Activated gamma-delta T cell (primary cell): ENCODE measurements at regions not wholly inside any gene's neighbourhood (a gene's known extent, or its start where the extent isn't known, plus 50 kb on each side); places are given as distances from the start of the nearest gene placed in this dataset.
"Not testable (repeated sequence)": the region's sequence is repeated elsewhere in the genome, so short reads cannot be mapped to it uniquely, and the experiment has no call there.

Experiments used
- DNase-seq: peaks from one replicate; lab custom pipeline; 2025; lab: John Stamatoyannopoulos, UW

GRCh38 chr3:82165266-82165665 lies 403.8 kb upstream of the GBE1 start:
- no peak for DNase-seq

- DNase-seq: no peak
Observed at GRCh38 chr3:82163907-82164520, 402.6 kb upstream of the GBE1 start.

DNA sequence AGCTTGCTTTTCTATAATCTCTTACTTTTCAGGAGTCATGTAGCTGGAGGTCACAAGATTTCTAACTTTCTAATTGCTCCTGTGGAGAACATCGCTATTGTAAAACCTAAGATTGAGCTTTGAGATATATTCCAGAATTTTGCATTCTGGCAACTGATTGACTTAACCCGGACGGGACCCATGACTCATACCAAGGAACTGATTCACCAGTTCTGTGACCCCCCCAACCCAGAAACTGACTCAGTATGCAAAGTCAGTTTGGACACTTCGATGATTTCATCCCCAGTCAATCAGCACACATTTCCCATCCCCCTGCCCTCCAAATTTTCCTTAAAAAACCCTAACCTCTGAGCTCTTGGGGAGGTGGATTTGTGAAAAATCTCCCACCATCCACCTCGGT lies 396.5 kb upstream of the GBE1 start:
- no peak for DNase-seq

DNA sequence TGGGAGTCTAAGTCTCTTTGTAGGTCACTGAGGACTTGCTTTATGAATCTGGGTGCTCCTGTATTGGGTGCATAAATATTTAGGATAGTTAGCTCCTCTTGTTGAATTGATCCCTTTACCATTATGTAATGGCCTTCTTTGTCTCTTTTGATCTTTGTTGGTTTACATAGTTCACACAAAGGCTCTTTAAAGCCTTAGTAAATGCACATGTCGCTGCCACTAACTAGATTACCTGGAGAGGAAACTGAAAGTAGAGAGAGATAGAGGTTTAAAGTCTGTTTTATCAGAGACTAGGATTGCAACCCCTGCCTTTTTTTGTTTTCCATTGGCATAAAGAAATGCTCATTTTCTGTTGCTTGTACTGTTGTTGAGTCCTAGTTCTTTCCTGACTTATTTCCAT lies 392.4 kb upstream of the GBE1 start:
- DNase-seq: not testable (repeated sequence)

GRCh38 chr3:82145742-82146141 lies 384.3 kb upstream of the GBE1 start:
- no peak for DNase-seq

GRCh38 chr3:82144811-82145210 lies 383.4 kb upstream of the GBE1 start:
- no peak for DNase-seq

GRCh38 chr3:82143661-82144412 lies 382.4 kb upstream of the GBE1 start:
- DNase-seq: no peak

- no peak for DNase-seq
Observed at GRCh38 chr3:82141592-82141991, 380.1 kb upstream of the GBE1 start.

DNA sequence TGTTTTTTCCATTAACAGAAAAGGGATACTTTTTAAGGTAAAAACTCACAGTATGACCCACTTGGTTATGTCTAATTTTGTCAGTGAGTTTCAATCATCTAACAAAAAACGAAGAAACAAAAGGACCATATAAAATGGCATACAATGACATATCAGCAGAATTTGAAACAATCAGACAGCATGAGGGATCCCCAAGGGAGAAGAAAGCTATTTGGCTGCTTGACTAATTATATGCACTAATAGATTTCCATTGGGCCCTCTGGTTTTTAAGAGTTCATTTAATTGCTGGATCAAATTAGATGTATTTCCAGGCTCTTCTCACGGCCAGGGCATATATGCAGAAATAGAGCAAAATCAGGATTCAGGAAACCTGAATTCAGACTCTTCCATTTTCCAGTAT lies 376.4 kb upstream of the GBE1 start:
- no peak for DNase-seq

GRCh38 chr3:82137050-82137449 lies 375.6 kb upstream of the GBE1 start:
- no peak for DNase-seq

DNA sequence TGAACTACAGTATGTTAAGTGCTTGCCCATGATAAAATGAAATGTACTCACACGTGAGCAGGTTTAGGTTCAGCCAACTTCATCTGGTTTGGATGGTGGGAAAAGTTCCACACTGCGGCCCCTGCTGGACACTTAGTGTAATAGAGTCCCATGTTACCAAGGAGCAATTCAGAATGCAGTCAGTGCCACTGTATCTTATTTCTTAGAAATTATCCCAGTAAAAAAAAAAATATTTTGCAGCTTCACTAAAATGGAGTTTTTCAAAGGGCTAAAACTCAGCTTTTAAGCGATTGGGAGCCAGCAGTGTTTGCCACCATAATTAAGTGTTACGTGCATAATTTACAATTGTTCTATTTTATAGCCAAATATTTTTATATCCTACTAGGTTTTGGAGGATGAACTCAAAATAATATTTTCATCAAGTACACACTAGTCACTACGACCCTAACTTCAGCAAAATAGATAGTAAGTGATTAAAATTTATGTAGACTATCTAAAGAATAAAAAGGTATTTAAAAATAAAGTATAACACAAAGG lies 371.7 kb upstream of the GBE1 start:
- no peak for DNase-seq

- no peak for DNase-seq
Observed at GRCh38 chr3:82132210-82133069, 371.0 kb upstream of the GBE1 start.

- DNase-seq: no peak
Observed at GRCh38 chr3:82130046-82130445, 368.6 kb upstream of the GBE1 start.

- no peak for DNase-seq
Observed at GRCh38 chr3:82129221-82129801, 367.9 kb upstream of the GBE1 start.

GRCh38 chr3:82128271-82128670 lies 366.8 kb upstream of the GBE1 start:
- DNase-seq: no peak

DNA sequence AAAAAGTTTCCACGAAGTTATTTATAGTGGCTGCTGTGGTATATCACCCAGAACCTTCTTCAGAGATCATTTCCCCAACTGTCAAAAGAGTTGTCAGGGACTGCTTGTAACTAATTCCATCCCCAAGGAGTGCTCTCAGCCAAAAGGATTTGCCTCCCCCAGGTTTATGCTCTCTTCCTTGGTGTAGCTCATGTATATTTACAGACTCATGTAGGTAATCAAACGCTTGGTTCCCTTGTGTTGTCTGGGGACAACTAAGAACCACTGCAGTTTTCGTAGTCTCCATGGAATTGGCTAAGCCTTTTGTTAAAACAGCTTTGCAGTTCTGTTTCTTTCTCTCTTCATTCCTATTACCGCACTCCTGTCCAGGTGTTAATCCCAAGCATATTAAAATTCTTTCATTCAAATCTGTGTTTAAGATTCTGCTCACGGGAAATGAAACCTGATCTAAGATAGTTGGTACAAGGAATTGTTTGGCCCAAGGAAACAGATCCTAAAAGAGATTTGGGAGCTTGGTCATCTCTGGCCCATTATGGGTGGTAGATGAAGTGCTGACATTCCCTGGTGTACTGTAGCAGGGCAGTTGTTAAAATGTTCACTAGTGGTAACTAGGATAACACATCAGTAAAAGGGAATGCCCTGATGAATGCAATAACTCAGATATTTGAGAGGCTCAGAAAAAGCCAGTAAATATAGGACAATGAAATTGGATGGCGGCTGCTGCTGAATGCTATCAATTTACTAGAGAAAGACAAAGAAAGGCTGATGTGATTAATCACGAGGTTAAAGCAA lies 361.3 kb upstream of the GBE1 start:
- no peak for DNase-seq

- DNase-seq: no peak
Observed at GRCh38 chr3:82114589-82114988, 353.1 kb upstream of the GBE1 start.

DNA sequence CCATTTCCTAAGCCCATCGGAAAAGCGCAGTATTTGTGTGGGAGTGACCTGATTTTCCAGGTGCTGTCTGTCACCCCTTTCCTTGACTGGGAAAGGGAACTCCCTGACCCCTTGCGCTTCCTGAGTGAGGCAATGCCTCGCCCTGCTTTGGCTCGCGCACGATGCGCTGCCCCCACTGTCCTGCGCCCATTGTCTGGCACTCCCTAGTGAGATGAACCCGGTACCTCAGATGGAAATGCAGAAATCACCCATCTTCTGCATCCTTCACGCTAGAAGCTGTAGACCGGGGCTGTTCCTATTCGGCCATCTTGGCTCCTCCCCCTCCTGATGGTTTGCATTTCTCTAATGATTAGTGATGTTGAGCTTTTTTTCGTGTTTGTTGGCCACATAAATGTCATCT lies 349.3 kb upstream of the GBE1 start:
- DNase-seq: not testable (repeated sequence)

DNA sequence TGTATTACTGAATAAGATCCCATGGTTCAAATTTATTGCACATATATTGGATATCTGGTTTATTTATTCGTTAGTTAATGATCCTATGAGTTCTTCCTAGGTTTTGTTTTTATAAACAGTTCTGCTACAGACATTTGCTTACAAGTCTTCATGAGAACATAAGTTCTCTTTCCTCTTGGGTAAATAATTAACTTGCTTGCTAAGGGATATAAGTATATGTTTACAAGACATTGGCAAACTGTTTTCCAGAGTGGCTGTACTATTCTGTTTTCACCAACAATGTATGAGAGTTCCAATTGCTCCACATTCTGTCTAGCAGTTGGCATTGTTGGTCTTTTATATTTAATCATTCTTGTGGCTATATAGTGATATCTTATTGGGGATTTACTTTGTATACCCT lies 341.8 kb upstream of the GBE1 start:
- DNase-seq: no peak

DNA sequence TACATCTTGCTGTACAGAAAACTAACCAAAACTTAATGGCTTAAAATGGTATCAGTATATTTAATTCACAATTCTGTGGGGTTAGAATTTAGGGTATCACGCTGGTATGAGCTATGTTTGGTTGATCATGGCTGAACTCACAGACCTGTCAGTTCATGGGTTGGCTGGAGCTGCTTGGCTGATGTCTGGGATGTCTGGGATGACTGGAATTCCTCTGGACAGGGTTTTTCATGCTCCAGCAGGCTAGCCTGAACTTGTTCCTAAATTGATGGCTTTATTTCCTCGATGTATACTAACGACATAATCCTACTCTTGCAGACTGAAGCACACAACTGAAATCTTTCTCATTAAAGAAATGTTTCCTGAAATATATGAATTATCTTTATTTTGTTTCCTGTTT lies 338.9 kb upstream of the GBE1 start:
- no peak for DNase-seq

GRCh38 chr3:82093641-82094040 lies 332.2 kb upstream of the GBE1 start:
- no peak for DNase-seq
